ENCODE measurements at regions not wholly inside any gene's neighbourhood (a gene's known extent, or its start where the extent isn't known, plus 50 kb on each side); places are given as distances from the start of the nearest gene placed in this dataset.

DNA sequence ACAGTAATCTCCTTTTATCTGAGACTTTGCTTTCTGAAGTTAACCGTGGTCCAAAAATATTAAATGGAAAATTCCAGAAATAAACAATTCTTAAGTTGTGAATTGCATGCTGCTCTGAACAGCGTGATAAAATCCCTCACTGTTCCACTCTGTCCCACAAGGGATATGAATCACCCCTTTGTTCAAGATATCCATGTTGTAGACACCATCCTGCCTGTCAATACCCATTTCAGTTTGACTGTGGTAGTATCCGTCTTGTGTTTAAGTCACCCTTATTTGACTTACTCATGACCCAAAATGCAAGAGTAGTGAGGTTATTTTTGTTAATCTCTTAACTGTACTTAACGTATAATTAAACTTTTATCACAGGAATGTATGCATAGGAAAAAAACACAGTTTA lies 435.0 kb downstream of the SHQ1 start:
- H3K36me3 Mint-ChIP-seq (ENCODE audit: low read depth) = no peaks in the 10 kb centered on the region
- Histone ChIP-seq H4K20me1 (replicated peaks; ENCODE audit: insufficient read depth) (peaks cover 84% of the 10 kb centered on the region), H3K27me3 (ENCODE audit: insufficient read depth) (no peaks in the 10 kb centered on the region), H3K4me3 (no peak overlapping the region), H2AFZ (no peak overlapping the region), H3K4me2 (no peak overlapping the region), H3K9me2 (ENCODE audit: insufficient read depth) (no peaks in the 10 kb centered on the region), H3F3A (replicated peaks; ENCODE audit: low read depth) (no peaks in the 10 kb centered on the region), H3K27ac (ENCODE audit: low read depth) (no peak overlapping the region), H3K36me3 (ENCODE audit: insufficient read depth) (no peaks in the 10 kb centered on the region), H3K4me1 (ENCODE audit: insufficient read depth) (peaks cover 49% of the 10 kb centered on the region), H3K79me2 (replicated peaks; ENCODE audit: insufficient read depth) (peaks cover 100% of the 10 kb centered on the region)
- DNase-seq (ENCODE audit: low spot score) (no peak), ATAC-seq (no peak)
- H3K27me3 Mint-ChIP-seq (ENCODE audit: insufficient read depth, low read depth, poor library complexity) = peaks cover 2% of the 10 kb centered on the region
- H3K9me3 Mint-ChIP-seq = no peaks in the 10 kb centered on the region; the same call in 2 of the 3 replicates
- peaks cover 71% of the 10 kb centered on the region for H3K4me1 Mint-ChIP-seq
- TF ChIP-seq, protein P1, sequence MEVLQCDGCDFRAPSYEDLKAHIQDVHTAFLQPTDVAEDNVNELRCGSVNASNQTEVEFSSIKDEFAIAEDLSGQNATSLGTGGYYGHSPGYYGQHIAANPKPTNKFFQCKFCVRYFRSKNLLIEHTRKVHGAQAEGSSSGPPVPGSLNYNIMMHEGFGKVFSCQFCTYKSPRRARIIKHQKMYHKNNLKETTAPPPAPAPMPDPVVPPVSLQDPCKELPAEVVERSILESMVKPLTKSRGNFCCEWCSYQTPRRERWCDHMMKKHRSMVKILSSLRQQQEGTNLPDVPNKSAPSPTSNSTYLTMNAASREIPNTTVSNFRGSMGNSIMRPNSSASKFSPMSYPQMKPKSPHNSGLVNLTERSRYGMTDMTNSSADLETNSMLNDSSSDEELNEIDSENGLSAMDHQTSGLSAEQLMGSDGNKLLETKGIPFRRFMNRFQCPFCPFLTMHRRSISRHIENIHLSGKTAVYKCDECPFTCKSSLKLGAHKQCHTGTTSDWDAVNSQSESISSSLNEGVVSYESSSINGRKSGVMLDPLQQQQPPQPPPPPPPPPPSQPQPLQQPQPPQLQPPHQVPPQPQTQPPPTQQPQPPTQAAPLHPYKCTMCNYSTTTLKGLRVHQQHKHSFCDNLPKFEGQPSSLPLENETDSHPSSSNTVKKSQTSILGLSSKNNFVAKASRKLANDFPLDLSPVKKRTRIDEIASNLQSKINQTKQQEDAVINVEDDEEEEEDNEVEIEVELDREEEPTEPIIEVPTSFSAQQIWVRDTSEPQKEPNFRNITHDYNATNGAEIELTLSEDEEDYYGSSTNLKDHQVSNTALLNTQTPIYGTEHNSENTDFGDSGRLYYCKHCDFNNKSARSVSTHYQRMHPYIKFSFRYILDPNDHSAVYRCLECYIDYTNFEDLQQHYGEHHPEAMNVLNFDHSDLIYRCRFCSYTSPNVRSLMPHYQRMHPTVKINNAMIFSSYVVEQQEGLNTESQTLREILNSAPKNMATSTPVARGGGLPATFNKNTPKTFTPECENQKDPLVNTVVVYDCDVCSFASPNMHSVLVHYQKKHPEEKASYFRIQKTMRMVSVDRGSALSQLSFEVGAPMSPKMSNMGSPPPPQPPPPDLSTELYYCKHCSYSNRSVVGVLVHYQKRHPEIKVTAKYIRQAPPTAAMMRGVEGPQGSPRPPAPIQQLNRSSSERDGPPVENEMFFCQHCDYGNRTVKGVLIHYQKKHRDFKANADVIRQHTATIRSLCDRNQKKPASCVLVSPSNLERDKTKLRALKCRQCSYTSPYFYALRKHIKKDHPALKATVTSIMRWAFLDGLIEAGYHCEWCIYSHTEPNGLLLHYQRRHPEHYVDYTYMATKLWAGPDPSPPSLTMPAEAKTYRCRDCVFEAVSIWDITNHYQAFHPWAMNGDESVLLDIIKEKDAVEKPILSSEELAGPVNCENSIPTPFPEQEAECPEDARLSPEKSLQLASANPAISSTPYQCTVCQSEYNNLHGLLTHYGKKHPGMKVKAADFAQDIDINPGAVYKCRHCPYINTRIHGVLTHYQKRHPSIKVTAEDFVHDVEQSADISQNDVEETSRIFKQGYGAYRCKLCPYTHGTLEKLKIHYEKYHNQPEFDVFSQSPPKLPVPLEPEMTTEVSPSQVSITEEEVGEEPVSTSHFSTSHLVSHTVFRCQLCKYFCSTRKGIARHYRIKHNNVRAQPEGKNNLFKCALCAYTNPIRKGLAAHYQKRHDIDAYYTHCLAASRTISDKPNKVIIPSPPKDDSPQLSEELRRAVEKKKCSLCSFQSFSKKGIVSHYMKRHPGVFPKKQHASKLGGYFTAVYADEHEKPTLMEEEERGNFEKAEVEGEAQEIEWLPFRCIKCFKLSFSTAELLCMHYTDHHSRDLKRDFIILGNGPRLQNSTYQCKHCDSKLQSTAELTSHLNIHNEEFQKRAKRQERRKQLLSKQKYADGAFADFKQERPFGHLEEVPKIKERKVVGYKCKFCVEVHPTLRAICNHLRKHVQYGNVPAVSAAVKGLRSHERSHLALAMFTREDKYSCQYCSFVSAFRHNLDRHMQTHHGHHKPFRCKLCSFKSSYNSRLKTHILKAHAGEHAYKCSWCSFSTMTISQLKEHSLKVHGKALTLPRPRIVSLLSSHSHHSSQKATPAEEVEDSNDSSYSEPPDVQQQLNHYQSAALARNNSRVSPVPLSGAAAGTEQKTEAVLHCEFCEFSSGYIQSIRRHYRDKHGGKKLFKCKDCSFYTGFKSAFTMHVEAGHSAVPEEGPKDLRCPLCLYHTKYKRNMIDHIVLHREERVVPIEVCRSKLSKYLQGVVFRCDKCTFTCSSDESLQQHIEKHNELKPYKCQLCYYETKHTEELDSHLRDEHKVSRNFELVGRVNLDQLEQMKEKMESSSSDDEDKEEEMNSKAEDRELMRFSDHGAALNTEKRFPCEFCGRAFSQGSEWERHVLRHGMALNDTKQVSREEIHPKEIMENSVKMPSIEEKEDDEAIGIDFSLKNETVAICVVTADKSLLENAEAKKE (CRISPR knock-in tag; IDR thresholded peaks at IDR 0.05) = no peak
- TF ChIP-seq POLR2AphosphoS5 (IDR thresholded peaks at IDR 0.05; ENCODE audit: low read depth) (no peak), EZH2 (IDR thresholded peaks at IDR 0.05; ENCODE audit: low read depth, unreplicated experiment) (no peak), STAT1 (IDR thresholded peaks at IDR 0.05; ENCODE audit: unreplicated experiment) (no peak), CREB1 (CRISPR knock-in tag; IDR thresholded peaks at IDR 0.05; ENCODE audit: low read depth) (no peak), ZNF331 (CRISPR knock-in tag; IDR thresholded peaks at IDR 0.05; ENCODE audit: low read depth) (no peak)
- TF ChIP-seq, protein P2, sequence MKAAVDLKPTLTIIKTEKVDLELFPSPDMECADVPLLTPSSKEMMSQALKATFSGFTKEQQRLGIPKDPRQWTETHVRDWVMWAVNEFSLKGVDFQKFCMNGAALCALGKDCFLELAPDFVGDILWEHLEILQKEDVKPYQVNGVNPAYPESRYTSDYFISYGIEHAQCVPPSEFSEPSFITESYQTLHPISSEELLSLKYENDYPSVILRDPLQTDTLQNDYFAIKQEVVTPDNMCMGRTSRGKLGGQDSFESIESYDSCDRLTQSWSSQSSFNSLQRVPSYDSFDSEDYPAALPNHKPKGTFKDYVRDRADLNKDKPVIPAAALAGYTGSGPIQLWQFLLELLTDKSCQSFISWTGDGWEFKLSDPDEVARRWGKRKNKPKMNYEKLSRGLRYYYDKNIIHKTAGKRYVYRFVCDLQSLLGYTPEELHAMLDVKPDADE (IDR thresholded peaks at IDR 0.05) = no peak
- TF ChIP-seq, protein P3, sequence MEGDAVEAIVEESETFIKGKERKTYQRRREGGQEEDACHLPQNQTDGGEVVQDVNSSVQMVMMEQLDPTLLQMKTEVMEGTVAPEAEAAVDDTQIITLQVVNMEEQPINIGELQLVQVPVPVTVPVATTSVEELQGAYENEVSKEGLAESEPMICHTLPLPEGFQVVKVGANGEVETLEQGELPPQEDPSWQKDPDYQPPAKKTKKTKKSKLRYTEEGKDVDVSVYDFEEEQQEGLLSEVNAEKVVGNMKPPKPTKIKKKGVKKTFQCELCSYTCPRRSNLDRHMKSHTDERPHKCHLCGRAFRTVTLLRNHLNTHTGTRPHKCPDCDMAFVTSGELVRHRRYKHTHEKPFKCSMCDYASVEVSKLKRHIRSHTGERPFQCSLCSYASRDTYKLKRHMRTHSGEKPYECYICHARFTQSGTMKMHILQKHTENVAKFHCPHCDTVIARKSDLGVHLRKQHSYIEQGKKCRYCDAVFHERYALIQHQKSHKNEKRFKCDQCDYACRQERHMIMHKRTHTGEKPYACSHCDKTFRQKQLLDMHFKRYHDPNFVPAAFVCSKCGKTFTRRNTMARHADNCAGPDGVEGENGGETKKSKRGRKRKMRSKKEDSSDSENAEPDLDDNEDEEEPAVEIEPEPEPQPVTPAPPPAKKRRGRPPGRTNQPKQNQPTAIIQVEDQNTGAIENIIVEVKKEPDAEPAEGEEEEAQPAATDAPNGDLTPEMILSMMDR (conservative IDR thresholded peaks at IDR 0.05; ENCODE audit: low read depth in 2 of 2) = no peak
- H3K4me3 Mint-ChIP-seq = no peak overlapping the region
- 0 out of 2 replicates have a peak overlapping the region, but pooled peaks have one; percentile 35 for H3K27ac Mint-ChIP-seq
